ENCODE measurements at regions not wholly inside any gene's neighbourhood (a gene's known extent, or its start where the extent isn't known, plus 50 kb on each side); places are given as distances from the start of the nearest gene placed in this dataset.

DNA sequence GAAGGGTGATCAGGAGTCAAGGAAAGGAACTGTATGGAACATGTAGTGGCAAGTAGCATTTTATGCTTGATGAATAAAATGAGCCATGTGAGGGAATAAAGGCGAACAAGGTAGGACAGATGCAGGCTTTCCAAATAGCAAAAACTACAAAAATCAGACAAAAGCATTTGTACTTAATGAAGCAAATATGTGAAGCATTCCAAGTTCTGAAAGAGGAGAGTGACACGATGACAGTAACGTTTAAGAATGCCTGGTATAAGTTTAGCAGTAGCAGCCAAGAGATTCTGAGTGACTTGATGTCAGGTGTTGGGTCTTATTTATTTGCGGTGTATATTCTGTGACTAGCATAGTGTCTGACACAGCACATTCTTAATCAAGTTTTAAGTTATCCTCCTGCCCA, 408.2 kb upstream of the RASGRP1 start:
- peaks cover 0 to 2% of the 10 kb centered on the region in 2 donors for H3K9me3 ChIP-seq
- DNase-seq, result no peak
- TF ChIP-seq EP300 (IDR thresholded peaks at IDR 0.05; ENCODE audit: low read depth), result no peak
- no peak for TF ChIP-seq POLR2A (IDR thresholded peaks at IDR 0.05)
- no peak for TF ChIP-seq CTCF (IDR thresholded peaks at IDR 0.05)
- TF ChIP-seq POLR2AphosphoS5 (IDR thresholded peaks at IDR 0.05), result no peak
- intact Hi-C loops (cut with DNase I; ENCODE audit: low total_unique reads) (no loop called here), in situ Hi-C loops (cut with MboI; ENCODE audit: low pct_ligation_motif_present in 1 of 4, low pct_unique_long_range_greater_than_20kb in 1 of 4, low sequenced_read_pairs in 3 of 4) (no loop called here)
- H3K27me3 ChIP-seq, result no peaks in the 10 kb centered on the region
- no peak overlapping the region for H3K27ac ChIP-seq
- no peaks in the 10 kb centered on the region for H3K4me1 ChIP-seq
- no peak overlapping the region for H3K4me3 ChIP-seq
- no peaks in the 10 kb centered on the region for H3K36me3 ChIP-seq
- 88 to 93% methylated on average over 4 of the region's 4 CpGs for WGBS, 2 donors (ENCODE audit: low coverage in 1 of 2)

- Histone ChIP-seq H3K4me3 (no peak overlapping the region), H3K4me1 (no peaks in the 10 kb centered on the region), H3K27ac (no peak overlapping the region), H3K36me3 (no peaks in the 10 kb centered on the region), H3K27me3 (no peaks in the 10 kb centered on the region), H3K9me3 (no peaks in the 10 kb centered on the region)
- in situ Hi-C loops (cut with MboI; ENCODE audit: low pct_ligation_motif_present in 1 of 4, low pct_unique_long_range_greater_than_20kb in 1 of 4, low sequenced_read_pairs in 3 of 4), result loop anchor here in 2 of 4 donors (25.0 kb wide), 2 partner anchors 163 to 263 kb away; no protein-coding TSS in a partner anchor
- intact Hi-C loops (cut with DNase I; ENCODE audit: low total_unique reads), result no loop called here
- WGBS, 2 donors (ENCODE audit: low coverage in 1 of 2), result 74 to 79% methylated on average over 5 of the region's 5 CpGs
- no peak for DNase-seq
- TF ChIP-seq POLR2AphosphoS5 (IDR thresholded peaks at IDR 0.05), result no peak
- no peak for TF ChIP-seq CTCF (IDR thresholded peaks at IDR 0.05)
- no peak for TF ChIP-seq POLR2A (IDR thresholded peaks at IDR 0.05)
- TF ChIP-seq EP300 (IDR thresholded peaks at IDR 0.05; ENCODE audit: low read depth), result no peak
These were observed 410.8 kb upstream of the RASGRP1 start for GRCh38 chr15:38975282-38975990.

DNA sequence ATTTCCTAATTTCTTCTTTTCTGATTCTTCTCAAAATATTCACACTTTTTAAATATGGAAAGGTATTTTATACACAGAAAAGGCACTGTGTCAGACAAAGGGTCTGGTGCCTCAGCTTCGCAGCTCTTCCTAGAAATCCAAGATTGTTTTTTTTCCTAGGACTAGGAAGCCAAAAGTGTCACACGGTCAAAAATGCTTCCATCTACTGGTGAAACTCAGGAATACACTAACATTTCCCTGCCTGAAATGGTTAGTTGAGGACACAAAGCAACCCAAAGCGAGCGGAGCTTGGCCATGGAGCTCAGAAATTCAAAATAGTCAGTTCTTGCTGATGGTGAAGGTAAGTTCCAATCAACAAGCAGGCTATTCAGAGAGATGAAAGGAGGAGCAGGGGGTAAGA, 426.5 kb upstream of the RASGRP1 start:
- H3K27ac ChIP-seq, result no peak overlapping the region
- no peak overlapping the region for H3K4me3 ChIP-seq
- H3K36me3 ChIP-seq, result no peaks in the 10 kb centered on the region
- no peaks in the 10 kb centered on the region for H3K9me3 ChIP-seq
- WGBS, 2 donors (ENCODE audit: low coverage in 1 of 2), result 18 to 59% methylated on average over 2 to 4 of the region's 4 CpGs
- no peak for TF ChIP-seq EP300 (IDR thresholded peaks at IDR 0.05; ENCODE audit: low read depth)
- TF ChIP-seq CTCF (IDR thresholded peaks at IDR 0.05), result peak; percentile 43 to 61 (median 48)
- DNase-seq, result no peak
- no peaks in the 10 kb centered on the region for H3K4me1 ChIP-seq
- H3K27me3 ChIP-seq, result no peaks in the 10 kb centered on the region
- in situ Hi-C loops (cut with MboI; ENCODE audit: low pct_ligation_motif_present in 1 of 4, low pct_unique_long_range_greater_than_20kb in 1 of 4, low sequenced_read_pairs in 3 of 4) (loop anchor here in 3 of 4 donors (10.0 to 25.0 kb wide), 3 partner anchors 176 to 279 kb away; no protein-coding TSS in a partner anchor), intact Hi-C loops (cut with DNase I; ENCODE audit: low total_unique reads) (no loop called here)

DNA sequence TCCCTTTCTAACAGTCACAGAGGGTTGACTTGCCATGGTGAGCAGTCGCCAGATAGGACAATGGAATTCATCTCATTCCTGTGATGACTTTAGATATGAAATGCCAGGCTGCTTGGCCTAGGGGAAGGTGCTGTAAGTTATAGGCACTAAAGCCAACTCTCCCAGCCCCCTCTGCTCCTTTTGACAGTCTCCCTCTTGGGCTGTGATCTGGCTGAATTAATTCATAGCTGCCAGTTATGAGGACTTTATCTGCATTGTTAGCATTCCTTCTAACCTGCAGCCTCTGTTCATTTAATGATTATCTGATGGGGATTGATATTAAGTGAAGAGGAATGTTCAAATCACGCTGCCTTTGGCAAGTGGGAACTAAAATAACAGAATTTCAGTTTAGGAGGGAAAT, 427.1 kb upstream of the RASGRP1 start:
- 83 to 100% methylated on average over 1 to 2 of the region's 2 CpGs for WGBS, 2 donors (ENCODE audit: low coverage in 1 of 2)
- no peak for DNase-seq
- no peaks in the 10 kb centered on the region for H3K9me3 ChIP-seq
- no peak overlapping the region for H3K4me3 ChIP-seq
- no peaks in the 10 kb centered on the region for H3K4me1 ChIP-seq
- no peaks in the 10 kb centered on the region for H3K36me3 ChIP-seq
- TF ChIP-seq CTCF (IDR thresholded peaks at IDR 0.05) (no peak), POLR2A (IDR thresholded peaks at IDR 0.05) (no peak), POLR2AphosphoS5 (IDR thresholded peaks at IDR 0.05) (no peak), EP300 (IDR thresholded peaks at IDR 0.05; ENCODE audit: low read depth) (no peak)
- intact Hi-C loops (cut with DNase I; ENCODE audit: low total_unique reads) (no loop called here), in situ Hi-C loops (cut with MboI; ENCODE audit: low pct_ligation_motif_present in 1 of 4, low pct_unique_long_range_greater_than_20kb in 1 of 4, low sequenced_read_pairs in 3 of 4) (loop anchor here in 3 of 4 donors (10.0 to 25.0 kb wide), 3 partner anchors 177 to 279 kb away; no protein-coding TSS in a partner anchor)
- H3K27me3 ChIP-seq, result no peaks in the 10 kb centered on the region
- H3K27ac ChIP-seq, result no peak overlapping the region

All from transverse colon (tissue), 4 donors.